ENCODE measurements at regions not wholly inside any gene's neighbourhood (a gene's known extent, or its start where the extent isn't known, plus 50 kb on each side); places are given as distances from the start of the nearest gene placed in this dataset.
"Not testable (repeated sequence)": the region's sequence is repeated elsewhere in the genome, so short reads cannot be mapped to it uniquely, and the experiment has no call there.

DNA sequence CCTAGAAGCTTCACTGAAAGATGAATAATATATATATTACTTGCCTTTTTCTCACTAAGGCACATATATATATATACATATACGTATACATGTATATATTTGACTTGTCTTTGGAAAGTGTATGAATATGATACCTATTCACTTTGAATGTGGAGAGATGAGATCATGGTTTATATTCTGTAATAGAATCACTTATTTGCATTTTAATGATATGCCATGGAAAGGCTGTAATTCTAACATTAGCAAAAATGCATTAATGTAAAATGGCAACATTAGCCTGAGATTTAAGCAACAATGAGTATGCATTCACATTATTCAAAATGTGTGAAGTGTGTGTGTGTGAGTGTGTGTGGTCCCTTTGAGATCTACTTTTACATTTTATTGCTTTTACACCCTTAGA, 54.5 kb upstream of the PRKD1 start:
- no peak for DNase-seq

DNA sequence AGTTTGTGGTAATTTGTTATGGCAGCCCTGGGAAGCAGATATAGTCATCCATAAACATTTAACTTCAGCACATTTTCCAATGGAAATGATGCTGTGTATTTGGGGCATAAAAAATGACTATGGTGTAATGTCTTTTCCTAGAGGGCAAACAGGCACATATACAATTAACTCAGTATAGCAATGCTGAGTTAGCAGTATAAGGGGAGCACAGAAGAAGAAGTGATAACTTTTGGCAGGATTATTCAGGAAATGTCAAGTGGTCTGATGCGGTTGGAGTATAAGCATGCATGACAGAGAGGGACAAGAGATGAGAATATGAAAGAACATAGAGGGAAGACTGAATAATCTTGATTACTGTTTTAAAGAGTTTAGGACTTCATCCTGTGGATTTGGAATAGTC, 55.3 kb upstream of the PRKD1 start:
- DNase-seq: no peak

DNA sequence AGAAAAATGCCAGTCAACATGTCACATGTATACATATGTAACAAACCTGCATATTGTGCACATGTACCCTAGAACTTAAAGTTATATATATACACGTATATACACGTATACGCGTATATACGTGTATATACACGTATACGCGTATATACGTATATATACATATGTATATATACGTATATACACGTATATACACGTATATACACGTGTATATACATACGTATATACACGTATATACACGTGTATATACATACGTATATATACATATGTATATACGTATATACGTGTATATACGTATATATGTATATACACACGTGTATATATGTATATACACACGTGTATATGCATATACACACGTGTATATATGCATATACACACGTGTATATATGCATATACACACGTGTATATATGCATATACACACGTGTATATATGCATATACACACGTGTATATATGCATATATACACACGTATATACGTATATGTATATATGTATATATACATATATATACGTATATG, 62.8 kb upstream of the PRKD1 start:
- DNase-seq: not testable (repeated sequence)

DNA sequence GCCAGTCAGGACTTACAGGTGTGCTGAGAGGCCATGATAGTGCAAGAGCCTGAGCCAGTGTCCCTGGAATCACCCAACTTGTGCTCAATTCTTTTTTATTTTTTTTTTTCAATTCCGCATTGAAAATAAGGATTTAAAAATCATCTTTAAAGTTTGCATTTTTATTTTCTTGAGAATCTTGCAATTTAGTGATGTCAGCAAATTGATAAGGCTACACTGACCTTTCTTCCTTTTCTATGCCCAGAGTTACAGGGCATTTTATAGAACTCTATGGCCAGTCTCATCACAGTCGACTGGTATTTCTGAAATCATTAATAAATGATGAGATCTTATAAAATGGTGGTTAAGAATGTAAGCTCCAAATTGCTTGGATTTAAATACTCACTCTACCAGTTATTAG, 63.3 kb upstream of the PRKD1 start:
- DNase-seq: no peak

DNA sequence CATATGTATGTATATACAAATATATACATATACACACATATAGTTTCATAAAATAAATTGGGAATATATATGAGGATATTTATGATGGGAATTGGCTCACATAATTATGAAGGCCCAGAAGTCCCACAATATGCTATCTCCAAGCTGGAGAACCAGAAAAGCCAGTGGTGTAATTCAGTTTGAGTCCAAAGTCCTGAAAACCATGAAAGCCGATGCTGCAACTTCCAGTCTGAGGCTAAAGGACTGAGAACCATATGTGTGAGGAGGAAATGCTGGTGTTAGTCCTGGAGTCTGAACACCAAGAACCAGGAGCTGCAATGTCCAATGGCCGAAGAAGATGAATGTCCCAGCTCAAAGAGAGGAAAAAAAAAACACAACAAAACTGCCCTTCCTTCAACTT, 65.5 kb upstream of the PRKD1 start:
- no peak for DNase-seq

DNA sequence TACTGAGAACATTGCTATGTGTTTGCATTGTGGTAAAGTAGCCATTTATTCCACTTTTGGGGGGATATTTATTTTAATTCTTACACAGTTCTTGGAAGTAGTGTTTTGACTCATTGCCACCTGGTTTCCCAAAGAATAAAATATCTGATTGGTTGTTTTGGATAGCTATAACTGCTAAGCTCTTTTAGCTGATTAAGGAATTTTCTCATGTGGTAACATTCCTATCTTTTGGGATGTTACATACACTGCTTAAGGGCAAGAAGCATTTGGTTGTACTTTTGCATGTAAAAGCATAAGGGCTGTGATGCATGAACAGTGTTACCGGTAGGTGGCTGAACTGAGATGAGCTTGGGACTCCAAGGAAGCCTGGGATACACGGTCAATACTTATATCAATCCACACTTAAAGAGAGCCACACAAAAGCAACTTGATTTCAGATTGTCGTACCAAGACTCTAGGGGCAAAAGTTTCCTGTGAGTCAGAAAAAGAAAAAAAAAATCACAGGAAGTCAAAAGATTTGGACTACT, 71.4 kb upstream of the PRKD1 start:
- DNase-seq: no peak

DNA sequence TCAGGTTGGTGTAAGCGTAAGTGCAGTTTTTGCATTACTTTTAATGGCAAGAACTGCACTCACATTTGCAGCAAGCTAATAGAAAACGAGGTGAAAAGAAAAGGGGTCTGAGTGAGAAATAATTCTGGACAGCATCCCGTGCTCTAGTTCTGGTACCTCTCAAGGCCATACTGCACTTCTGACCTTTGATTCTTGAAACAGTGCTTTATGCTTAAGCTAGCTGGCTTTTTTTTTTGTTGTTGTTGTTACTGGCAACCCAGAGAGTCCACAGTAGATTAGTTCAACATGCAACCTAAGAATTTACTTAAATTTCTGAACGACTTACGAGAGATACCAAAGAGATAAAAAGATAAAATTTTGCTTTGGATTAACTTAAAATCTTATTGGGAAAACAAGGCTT, 75.2 kb upstream of the PRKD1 start:
- DNase-seq: no peak

DNA sequence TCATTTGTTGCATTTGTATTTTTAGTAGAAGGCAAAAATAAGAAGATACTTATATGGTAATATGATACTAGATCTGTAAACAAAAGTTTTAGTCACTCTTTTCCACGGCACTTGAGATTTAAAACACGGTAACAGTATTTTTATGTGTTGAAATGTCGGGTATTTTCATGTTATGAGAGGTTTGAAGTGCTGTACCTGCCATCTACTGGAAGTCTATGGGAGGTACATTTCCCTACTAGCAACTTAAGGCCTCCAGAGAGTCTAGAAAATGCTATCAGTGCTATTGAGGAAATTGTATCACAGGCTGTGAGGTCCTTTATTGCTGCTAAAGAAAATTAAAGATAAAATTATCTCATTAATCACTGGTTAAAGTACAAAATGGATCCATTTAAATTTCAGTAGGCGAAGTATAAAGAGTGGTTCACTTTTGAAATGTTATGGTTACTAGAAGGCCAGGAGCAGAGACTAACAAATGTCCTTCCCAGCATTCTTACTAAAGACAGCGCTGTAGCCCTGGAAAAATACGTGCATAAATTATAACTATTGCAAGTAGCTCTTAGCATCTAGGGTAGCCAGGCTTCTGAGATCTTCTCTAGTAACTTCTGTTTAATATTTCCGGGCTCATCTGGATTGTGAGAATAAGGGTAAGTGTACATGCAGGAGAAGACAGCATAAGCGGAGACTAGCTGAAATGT, 77.6 kb upstream of the PRKD1 start:
- peak; percentile 0 for DNase-seq

DNA sequence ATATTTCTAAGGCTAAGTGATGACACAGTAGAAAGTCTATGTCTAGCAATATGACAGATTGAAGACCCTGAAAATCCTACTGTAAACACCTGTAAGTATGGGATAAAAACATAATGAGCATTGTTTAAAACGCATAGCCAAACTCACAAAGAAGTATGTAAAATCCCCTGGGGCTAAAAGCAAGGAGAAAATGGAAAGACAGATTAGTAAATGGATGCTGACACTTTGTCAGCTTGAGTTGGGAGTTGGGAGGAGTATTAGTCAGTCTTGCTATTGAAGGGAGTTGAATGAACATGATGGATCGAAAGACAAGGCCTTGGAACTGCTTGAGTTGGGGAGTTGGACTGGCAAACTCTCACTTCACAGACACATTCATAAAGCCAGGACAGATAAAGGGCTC, 79.0 kb upstream of the PRKD1 start:
- no peak for DNase-seq

DNA sequence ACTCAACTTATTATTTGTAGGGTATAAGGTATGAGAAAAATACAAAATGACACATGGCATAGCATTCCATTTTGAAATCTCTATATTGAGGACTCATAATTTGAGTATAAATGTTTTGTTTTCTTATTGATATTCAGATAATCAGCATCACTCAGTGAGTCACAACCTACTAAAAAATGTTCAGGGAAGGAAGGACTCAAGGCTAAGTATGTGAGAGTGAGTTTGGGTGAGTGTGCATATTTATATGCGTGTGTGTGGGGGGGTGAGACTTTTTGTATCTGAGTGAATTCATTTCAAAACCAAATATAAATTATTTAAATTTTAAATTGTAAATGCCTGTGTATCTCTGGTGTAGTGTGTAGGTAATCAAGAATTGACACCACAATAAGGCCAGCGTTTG, 87.8 kb upstream of the PRKD1 start:
- no peak for DNase-seq

DNA sequence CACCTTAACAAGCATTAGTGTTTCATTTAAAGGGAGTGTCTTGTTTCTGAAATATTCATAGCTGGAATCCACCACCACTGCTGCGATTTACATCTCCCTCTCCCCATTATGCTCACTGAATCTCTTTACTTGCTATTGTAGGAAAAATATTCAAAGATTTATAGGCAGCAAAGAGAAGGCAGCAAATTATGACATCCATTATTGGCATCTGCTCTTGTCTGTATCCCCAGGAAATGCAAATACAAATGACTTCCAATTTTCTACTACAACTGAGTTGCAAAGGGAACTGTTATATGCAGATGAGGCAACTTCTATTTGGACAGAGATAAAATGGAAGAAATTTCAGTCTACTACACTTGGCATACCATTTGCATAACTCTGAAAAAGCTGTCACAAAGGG, 88.4 kb upstream of the PRKD1 start:
- no peak for DNase-seq

DNA sequence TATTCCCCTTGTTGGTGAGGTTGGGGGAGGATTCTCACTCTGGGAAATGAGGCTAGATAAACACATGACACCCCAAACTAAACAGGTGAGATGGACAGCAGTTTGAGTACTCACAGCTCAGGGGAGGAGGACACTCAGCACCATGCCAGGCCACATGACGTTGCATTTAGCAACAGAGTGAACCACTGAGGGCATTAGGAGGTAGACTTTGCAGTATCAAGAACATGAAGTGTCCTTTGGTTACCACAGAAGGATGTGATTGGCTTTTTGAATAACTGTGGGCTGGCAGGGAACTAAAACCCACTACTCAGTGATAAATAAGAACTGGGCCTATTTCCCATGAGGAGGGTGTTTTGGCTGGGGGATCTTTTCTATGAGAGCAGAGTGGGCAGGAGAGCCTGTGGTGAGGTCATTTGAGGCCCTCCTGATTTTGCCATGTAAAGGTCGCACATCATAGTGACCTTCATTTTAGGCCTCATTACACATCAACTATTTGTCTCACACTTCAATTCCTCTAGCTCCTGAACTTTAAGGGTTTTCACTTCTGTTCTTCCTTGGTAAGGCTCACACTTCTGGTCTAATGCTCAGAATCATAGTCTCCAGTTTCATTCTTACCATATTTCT, 89.8 kb upstream of the PRKD1 start:
- DNase-seq: no peak

DNA sequence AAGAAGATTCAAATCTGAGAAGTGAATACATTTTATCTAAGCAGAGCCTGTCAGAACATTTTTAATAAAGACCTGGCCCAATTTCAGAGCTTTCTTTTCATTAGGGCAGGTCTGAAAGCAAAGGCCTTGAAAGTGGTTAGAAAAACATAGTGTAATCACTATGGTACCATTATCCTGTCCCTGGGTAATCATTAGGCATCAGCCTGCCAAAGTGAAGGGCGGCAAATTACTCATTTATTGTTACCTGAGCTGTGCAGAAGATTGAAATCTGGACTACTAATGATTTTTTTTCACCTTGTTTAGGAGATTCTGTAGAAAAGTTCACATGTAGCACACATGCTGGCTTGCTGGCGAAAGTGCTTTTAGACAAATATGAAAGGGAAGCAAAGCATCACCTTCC, 92.6 kb upstream of the PRKD1 start:
- DNase-seq: no peak

DNA sequence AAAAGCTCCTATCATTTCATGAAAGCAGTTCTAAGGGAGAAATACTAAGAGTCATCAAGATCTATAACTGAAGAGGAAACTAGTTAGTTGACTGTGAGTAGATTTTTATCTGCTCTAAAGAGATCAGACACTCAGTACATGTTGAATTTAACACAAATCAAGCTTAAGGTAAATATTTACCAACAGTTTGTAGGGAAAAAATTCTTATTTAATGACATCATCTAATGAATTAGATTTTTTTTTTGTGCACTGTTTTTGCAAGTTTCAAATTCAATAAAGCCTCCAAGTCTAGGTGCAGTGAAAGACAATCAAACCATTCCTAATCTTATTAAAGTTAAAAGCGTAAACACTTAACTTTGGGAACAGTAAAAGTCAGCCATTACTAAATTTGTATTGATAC, 93.0 kb upstream of the PRKD1 start:
- no peak for DNase-seq

DNA sequence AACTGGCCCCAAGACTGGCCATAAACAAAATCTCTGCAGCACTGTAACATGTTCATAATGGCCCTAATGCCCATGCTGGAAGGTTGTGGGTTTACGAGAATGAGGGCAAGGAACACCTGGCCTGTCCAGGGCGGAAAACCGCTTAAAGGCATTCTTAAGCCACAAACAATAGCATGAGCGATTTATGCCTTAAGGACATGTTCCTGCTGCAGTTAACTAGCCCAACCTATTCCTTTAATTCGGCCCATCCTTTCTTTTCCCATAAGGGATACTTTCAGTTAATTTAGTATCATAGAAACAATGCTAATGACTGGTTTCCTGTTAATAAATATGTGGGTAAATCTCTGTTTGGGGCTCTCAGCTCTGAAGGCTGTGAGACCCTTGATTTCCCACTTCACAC, 95.7 kb upstream of the PRKD1 start:
- DNase-seq: not testable (repeated sequence)

DNA sequence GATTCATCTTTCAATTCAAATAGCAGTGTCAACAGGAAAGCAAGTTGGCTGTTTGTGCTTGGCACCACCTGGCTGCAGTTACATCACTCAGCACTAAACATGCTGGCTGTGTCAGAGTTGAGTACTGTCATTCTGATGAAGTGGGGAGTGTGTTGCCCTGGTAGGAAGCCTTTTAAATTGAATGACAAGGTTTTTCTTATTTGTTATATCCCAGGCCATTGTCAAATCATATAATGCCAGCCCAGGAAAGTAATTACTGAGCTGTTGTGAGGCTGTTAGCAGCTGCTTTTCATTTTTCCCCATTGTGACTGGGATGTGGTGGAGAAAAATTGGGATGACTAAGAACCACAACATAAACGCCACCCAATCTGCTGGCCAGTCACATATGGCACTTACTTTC, 106.5 kb upstream of the PRKD1 start:
- DNase-seq: no peak

DNA sequence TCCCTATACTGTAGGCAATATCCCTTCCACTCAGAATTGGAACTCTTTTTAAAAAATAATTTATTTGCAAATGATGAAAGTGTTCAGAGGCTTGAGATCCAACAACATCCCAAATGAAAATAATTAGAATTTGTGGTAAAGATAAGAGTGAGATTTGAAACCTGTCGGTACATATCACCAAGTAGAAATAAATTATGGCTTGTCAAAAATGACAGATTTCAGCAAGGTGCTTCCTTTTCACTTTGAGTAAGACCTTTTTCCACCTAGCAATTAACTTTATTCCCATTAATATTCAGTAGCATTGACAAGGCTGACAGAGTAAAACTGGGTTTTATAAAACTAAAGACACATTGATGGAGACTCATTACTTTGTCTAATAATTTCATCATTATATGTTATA, 107.7 kb upstream of the PRKD1 start:
- DNase-seq: no peak

DNA sequence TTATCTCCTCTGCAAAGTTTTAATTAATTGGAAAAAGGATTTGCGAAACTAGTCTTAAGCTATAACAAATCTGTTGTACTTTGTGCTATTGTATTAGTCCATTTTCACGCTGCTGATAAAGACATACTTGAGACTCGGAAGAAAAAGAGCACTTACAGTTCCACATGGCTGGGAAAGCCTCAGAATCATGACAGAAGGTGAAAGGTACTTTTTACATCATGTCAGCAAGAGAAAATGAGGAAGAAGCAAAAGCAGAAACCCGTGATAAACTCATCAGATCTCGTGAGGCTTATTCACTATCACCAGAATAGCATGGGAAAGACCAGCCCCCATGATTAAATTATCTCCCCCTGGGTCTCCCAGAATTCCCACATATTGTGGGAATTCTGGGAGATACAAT, 118.1 kb upstream of the PRKD1 start:
- DNase-seq: no peak

DNA sequence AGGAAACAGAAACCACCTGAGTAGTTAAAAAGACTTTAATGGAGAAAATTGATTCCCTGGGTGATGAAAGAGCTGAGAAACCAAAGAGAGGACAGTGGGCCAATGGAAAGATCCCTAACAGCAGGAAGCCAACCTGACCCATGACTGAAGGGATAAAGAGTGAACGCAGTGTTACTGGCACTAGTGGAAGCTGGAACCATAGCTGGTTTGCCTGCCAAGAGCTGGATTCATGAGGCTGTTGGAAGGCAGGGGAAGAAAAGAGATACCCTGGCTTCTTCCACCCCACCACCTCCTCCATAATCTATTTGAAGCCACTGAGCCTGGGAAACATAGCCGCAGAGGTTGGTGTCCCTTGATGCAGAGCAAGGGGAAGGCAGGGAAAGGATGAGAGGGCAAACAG, 125.5 kb upstream of the PRKD1 start:
- no peak for DNase-seq

DNA sequence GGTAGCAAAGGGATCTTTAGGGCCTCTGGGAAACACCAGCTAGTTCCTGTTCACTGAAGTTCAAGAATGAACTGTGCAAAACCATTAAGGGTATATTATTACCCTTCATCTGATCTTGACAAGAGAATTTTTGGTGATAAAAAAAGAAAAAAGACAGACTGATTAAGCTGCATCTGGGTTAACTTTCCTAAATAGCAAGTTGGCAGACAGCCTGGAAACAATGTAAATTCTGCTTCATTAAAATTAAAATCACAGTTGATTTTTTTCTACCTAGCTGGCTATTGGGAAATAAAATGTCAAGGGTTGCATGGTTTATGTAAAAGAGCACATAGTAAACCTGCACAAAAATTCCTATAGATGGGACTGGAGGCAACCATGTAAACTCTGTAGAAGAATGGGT, 126.6 kb upstream of the PRKD1 start:
- DNase-seq: no peak

DNA sequence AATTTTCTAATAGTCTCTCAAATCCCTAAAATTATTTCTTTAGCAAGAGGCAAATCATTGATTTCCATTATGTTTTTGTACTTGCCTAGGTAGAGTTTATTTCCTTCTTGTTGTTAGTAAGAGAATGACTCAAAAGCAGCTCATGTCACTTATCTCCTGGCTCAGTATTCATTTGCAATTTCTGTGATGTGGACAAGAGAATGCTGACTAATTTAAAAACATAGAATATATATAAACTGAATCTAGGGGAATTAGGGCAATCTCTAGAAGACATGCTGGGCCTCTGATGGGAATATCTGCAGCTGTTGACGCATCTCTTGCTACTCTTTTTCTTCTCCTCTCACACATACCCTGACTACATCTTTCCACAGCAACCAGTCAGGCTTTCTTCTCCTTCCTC, 130.8 kb upstream of the PRKD1 start:
- no peak for DNase-seq

DNA sequence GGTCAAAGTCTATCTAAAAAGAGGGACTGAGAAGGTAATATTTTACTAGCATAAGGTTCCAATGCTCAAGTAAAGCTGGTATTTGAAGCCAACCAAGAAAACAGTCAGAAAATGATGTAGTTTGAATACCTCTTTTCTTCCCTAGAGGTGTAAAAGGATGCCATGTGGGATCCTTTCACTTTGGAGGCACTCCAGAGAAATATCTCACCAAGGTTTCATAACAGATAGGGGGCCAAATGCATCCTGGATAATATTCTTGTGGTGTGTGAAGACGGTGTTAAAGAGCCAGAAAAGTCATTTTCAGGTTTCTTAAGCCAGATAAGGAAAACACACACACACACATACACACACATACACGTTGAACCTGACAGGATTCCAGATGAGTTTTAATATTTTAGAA, 136.1 kb upstream of the PRKD1 start:
- no peak for DNase-seq

DNA sequence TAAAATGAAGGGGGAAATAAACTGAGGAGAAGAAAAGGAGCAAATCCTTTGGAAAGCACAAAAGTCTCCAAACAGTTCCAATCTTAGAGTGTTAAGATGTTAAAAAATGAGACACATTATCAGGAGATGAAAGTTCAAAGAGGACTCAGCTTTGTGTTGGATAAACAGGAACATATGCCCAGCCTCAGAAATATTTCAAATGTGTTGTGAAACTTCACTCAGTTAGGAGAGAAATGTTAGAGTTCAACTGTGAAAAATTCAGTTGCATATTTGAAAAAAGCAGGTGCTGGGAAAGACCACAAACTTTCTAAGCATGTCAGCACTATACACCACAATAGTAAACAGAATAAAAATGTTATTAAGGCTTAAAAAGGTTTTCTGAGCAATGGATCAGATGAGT, 136.8 kb upstream of the PRKD1 start:
- no peak for DNase-seq

DNA sequence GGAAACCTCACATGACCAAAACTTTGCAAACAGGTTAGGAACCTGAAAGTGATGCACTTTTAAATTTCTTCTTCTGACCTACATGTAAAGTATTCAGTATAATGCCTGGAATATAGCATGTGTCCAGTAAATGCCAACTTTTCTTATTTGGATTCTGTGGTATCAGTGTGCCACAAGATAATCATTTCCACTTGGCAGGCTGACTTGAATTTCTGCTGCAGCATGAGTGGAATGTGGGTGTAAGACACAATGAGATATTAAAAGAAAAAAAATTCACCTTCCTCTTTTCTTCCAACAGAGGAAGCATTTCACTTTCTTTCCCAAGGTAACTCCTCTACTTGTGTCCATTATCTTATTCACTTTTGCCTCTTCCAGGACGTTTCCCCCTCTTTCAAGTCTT, 141.9 kb upstream of the PRKD1 start:
- no peak for DNase-seq

DNA sequence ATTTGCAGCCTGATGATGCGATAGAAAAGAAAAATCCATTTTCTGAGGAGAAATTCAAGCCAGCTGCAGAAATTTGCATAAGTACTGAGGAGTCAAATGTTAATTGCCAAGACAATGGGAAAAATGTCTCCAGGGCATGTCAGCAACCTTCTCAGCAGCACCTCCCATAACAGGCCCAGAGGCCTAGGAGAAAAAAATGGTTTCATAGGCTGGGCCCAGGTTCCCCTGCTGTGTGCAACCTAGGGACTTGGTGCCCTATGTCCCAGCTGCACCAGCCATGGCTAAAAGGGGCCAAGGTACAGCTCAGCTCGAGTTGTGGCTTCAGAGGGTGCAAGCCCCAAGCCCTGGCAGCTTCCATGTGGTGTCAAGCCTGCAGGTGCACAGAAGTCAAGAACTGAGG, 144.8 kb upstream of the PRKD1 start:
- DNase-seq: not testable (repeated sequence)
